ENCODE measurements at regions not wholly inside any gene's neighbourhood (a gene's known extent, or its start where the extent isn't known, plus 50 kb on each side); places are given as distances from the start of the nearest gene placed in this dataset.

DNA sequence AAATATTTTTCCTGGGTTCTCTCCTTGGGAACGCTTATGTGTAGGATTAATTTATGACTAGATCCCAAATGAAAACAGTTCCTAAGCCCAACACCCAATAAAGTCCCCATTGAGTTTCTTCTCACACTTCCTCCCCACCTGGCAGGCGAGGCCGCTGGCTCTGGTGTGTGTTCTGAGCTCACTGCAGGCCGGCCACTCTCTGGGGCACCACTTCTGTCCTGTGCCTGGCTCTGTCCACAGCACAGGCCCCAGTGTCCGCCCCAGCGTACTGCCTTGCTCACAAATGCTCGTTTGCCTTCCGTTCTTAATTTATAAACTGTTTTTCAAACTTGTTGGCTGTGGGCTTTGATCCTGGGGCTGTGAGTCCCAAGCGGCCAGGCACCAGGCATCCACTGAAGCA, 90.6 kb downstream of the TLR5 start:
- no peak overlapping the region for H2BK120ac ChIP-seq (replicated peaks; ENCODE audit: low read depth, low read length)
- no peak overlapping the region for H2BK15ac ChIP-seq (ENCODE audit: low read length)
- no peaks in the 10 kb centered on the region for H3K23me2 ChIP-seq (ENCODE audit: low read depth, low read length)
- H4K91ac ChIP-seq (replicated peaks; ENCODE audit: insufficient read length, low read length), result no peak overlapping the region
- H3K27ac ChIP-seq (ENCODE audit: low read depth, low read length), result no peak overlapping the region
- H3K79me2 ChIP-seq (ENCODE audit: control insufficient read depth in 1 of 2, insufficient read depth in 2 of 2, low read length in 2 of 2), result no peaks in the 10 kb centered on the region; a peak in 1 of 4 replicates
- no peak for DNase-seq (ENCODE audit: low read depth in 1 of 2, low spot score in 2 of 2)
- H3K36me3 ChIP-seq (ENCODE audit: control insufficient read depth in 2 of 4, insufficient read depth in 4 of 4, low read length in 3 of 4), result peaks cover 0 to 4% (median 0%) of the 10 kb centered on the region in 4 experiments; a peak in 2 of 8 replicates
- TF ChIP-seq CHD1 (IDR thresholded peaks at IDR 0.05; ENCODE audit: low read depth, low read length) (no peak), KDM4A (IDR thresholded peaks at IDR 0.05; ENCODE audit: low read depth, low read length, severe bottlenecking) (no peak), SUZ12 (IDR thresholded peaks at IDR 0.05; ENCODE audit: low read length) (no peak), NRF1 (IDR thresholded peaks at IDR 0.05; ENCODE audit: low read depth, low read length) (no peak), CBX8 (IDR thresholded peaks at IDR 0.05; ENCODE audit: borderline replicate concordance, low read depth, low read length) (no peak), MAFK (IDR thresholded peaks at IDR 0.05; ENCODE audit: low read depth, low read length) (no peak), RNF2 (IDR thresholded peaks at IDR 0.05; ENCODE audit: borderline replicate concordance, low read depth, low read length, missing control alignments, poor library complexity, severe bottlenecking) (no peak), KDM1A (IDR thresholded peaks at IDR 0.05; ENCODE audit: borderline replicate concordance, low read length) (no peak), HDAC2 (IDR thresholded peaks at IDR 0.05; ENCODE audit: borderline replicate concordance in 1 of 2, low read depth in 2 of 2, low read length in 2 of 2) (no peak)
- ChIA-PET POLR2A (ENCODE audit: partially characterized antibody) (interaction anchor here (1.2 kb wide), 1 partner anchor 32 kb away, joined by 3 read pairs; no protein-coding TSS in a partner anchor), CTCF (ENCODE audit: partially characterized antibody) (interaction anchor here (0.7 kb wide), 1 partner anchor 38 kb away, joined by 4 read pairs; no protein-coding TSS in a partner anchor)
- no peak overlapping the region for H2BK20ac ChIP-seq (ENCODE audit: low read length)
- H4K20me1 ChIP-seq (replicated peaks in 1 of 2; ENCODE audit: control insufficient read depth in 1 of 2, insufficient read depth in 2 of 2, low read length in 2 of 2), result no peaks in the 10 kb centered on the region
- no peaks in the 10 kb centered on the region for H3K79me1 ChIP-seq (ENCODE audit: low read depth, low read length)
- no peak overlapping the region for H3K23ac ChIP-seq (ENCODE audit: insufficient read length)
- H3K4me2 ChIP-seq (ENCODE audit: insufficient read depth in 1 of 2, low read depth in 2 of 2, low read length in 2 of 2), result no peak overlapping the region
- H2AFZ ChIP-seq (ENCODE audit: low read length), result no peak overlapping the region
- no peak overlapping the region for H3K9ac ChIP-seq (replicated peaks in 1 of 4; ENCODE audit: extremely low read depth in 1 of 4, low read depth in 3 of 4, low read length in 3 of 4)
- WGBS, 2 experiments (ENCODE audit: extremely low coverage in 1 of 2, insufficient coverage in 1 of 2, insufficient read length in 1 of 2, insufficient replicate concordance in 2 of 2, low coverage in 1 of 2, low lambda C conversion rate in 2 of 2, missing lambda C conversion rate in 1 of 2), result 93% methylated on average over 9 of the region's 9 CpGs; no CpG with 5 or more reads in 1 of the 2 experiments
- no peak overlapping the region for H2BK5ac ChIP-seq (ENCODE audit: low read depth, low read length)
- no peak overlapping the region for H2AK5ac ChIP-seq (ENCODE audit: low read depth, low read length)
- H3K4ac ChIP-seq (replicated peaks; ENCODE audit: insufficient read length, low read depth, low read length), result no peak overlapping the region
- H4K8ac ChIP-seq (ENCODE audit: extremely low read depth, insufficient read depth, low read length), result no peak overlapping the region; the same call in 1 of the 2 replicates
- no peak overlapping the region for H3K4me3 ChIP-seq (ENCODE audit: extremely low read depth in 1 of 4, insufficient read depth in 2 of 4, low read depth in 3 of 4, low read length in 4 of 4)
- no peak overlapping the region for H3K56ac ChIP-seq (replicated peaks; ENCODE audit: insufficient read length, low read depth, low read length)
- H3K9me3 ChIP-seq (ENCODE audit: insufficient read depth in 2 of 2, low read depth in 1 of 2, low read length in 1 of 2), result no peaks in the 10 kb centered on the region
- H4K5ac ChIP-seq (ENCODE audit: insufficient read length, low read depth, low read length), result no peak overlapping the region
- H3K4me1 ChIP-seq (replicated peaks in 1 of 4; ENCODE audit: control insufficient read depth in 3 of 4, insufficient read depth in 4 of 4, low read length in 3 of 4), result no peaks in the 10 kb centered on the region
- H3K14ac ChIP-seq (ENCODE audit: insufficient read length), result no peak overlapping the region
- no peak for FAIRE-seq
- H3K27me3 ChIP-seq (replicated peaks in 1 of 4; ENCODE audit: control insufficient read depth in 3 of 4, extremely low read depth in 1 of 4, insufficient read depth in 3 of 4, low read length in 3 of 4), result no peaks in the 10 kb centered on the region
- no peak overlapping the region for H3K18ac ChIP-seq (ENCODE audit: extremely low read depth, low read length)
- no peak overlapping the region for H2BK12ac ChIP-seq (ENCODE audit: low read depth, low read length)
